ENCODE measurements at regions not wholly inside any gene's neighbourhood (a gene's known extent, or its start where the extent isn't known, plus 50 kb on each side); places are given as distances from the start of the nearest gene placed in this dataset.
A peak's percentile ranks its signal among the peaks of the same experiment; 100 is the strongest.

GRCh38 chr6:127026247-127026646 is 92.2 kb upstream of the RSPO3 start:
- H3K9me2 ChIP-seq (ENCODE audit: insufficient read depth): no peaks in the 10 kb centered on the region
- H3K27ac ChIP-seq (ENCODE audit: low read depth, low read length): peak overlapping the region; percentile 17; the same call in 1 of the 2 replicates
- H3K4me3 ChIP-seq (replicated peaks in 1 of 2; ENCODE audit: low read depth in 1 of 2, low read length in 2 of 2): no peak overlapping the region
- TF ChIP-seq TCF7L2 (IDR thresholded peaks at IDR 0.05; ENCODE audit: borderline replicate concordance, extremely low read depth, insufficient read depth, insufficient read length) (peak; percentile 72), SP1 (IDR thresholded peaks at IDR 0.05; ENCODE audit: low read depth) (peak; percentile 24; the same call in 1 of the 2 replicates), CTCF (IDR thresholded peaks at IDR 0.05 in 2 of 3, conservative IDR thresholded peaks at IDR 0.05 in 1 of 3; ENCODE audit: borderline replicate concordance in 1 of 3, insufficient read depth in 1 of 3, low read depth in 2 of 3, low read length in 2 of 3) (no peak), JUND (IDR thresholded peaks at IDR 0.05) (peak; percentile 67), FOSL1 (IDR thresholded peaks at IDR 0.05; ENCODE audit: low read depth) (peak; percentile 55; the same call in 1 of the 2 replicates), POLR2AphosphoS5 (IDR thresholded peaks at IDR 0.05; ENCODE audit: low read depth, low read length) (no peak)
- no peaks in the 10 kb centered on the region for H3K9me3 ChIP-seq (ENCODE audit: control insufficient read depth in 1 of 2, insufficient read depth in 1 of 2, low read depth in 1 of 2, low read length in 2 of 2)
- ChIA-PET RAD21 (ENCODE audit: low non-redundant PET in 1 of 2, low total read pairs in 2 of 2, uncharacterized antibody in 2 of 2, unreplicated experiment in 2 of 2) (no interaction called here), POLR2A (no interaction called here), CTCF (no interaction called here)
- H3K4me2 ChIP-seq (ENCODE audit: low read length): peak overlapping the region; percentile 44
- H4K20me1 ChIP-seq (ENCODE audit: insufficient read depth): no peaks in the 10 kb centered on the region
- BruUV-seq (replicated peaks): no TSS peak
- peaks cover 13 to 17% of the 10 kb centered on the region in 2 experiments for H3K4me1 ChIP-seq (ENCODE audit: control insufficient read depth in 1 of 2, insufficient read depth in 2 of 2, low read length in 2 of 2)
- peak overlapping the region; percentile 22 for H2AFZ ChIP-seq (ENCODE audit: low read depth, low read length, poor library complexity, severe bottlenecking)
- peak; percentile 37 for DNase-seq (ENCODE audit: low read depth, low spot score)
- H3K27me3 ChIP-seq (ENCODE audit: insufficient read depth, low read length): no peaks in the 10 kb centered on the region; the same call in 1 of the 2 replicates
- no peak overlapping the region for H3K9ac ChIP-seq (ENCODE audit: low read length)
- H3K79me2 ChIP-seq (ENCODE audit: insufficient read depth, low read length): no peaks in the 10 kb centered on the region
- intact Hi-C loops (cut with micrococcal nuclease): no loop called here
- ATAC-seq: peak; percentile 79
- H3K36me3 ChIP-seq (ENCODE audit: control insufficient read depth in 1 of 2, insufficient read depth in 2 of 2, low read length in 2 of 2): no peaks in the 10 kb centered on the region

DNA sequence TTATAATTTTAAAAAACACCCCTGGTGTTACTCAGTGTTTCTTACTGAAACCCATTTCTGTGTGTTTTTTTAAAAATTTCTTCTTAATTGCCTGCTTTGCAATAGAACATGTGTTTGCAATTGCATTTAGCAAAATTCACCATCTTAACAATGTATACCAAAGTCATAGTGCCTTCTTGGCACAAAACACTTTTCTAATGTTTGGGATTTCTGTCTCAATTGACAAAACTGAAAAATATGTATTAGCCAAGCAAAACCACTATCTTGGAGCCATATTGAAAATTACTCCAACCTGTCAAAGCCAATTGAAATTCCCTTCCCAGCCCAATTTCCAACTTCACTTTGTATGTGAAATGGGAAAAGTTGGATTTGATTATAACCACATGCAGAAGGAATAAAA is 88.4 kb upstream of the RSPO3 start:
- no peak overlapping the region for H3K4me2 ChIP-seq (ENCODE audit: low read length)
- peaks cover 13 to 15% of the 10 kb centered on the region in 2 experiments for H3K4me1 ChIP-seq (ENCODE audit: control insufficient read depth in 1 of 2, insufficient read depth in 2 of 2, low read length in 2 of 2)
- BruUV-seq (replicated peaks): no TSS peak
- no peak overlapping the region for H2AFZ ChIP-seq (ENCODE audit: low read depth, low read length, poor library complexity, severe bottlenecking)
- DNase-seq (ENCODE audit: low read depth, low spot score): no peak
- POLR2A ChIA-PET: no interaction called here
- H3K36me3 ChIP-seq (ENCODE audit: control insufficient read depth in 1 of 2, insufficient read depth in 2 of 2, low read length in 2 of 2): no peaks in the 10 kb centered on the region
- CTCF ChIA-PET: no interaction called here
- intact Hi-C loops (cut with micrococcal nuclease): no loop called here
- no peaks in the 10 kb centered on the region for H4K20me1 ChIP-seq (ENCODE audit: insufficient read depth)
- H3K4me3 ChIP-seq (replicated peaks in 1 of 2; ENCODE audit: low read depth in 1 of 2, low read length in 2 of 2): no peak overlapping the region
- H3K27ac ChIP-seq (ENCODE audit: low read depth, low read length): no peak overlapping the region
- RAD21 ChIA-PET (ENCODE audit: low non-redundant PET in 1 of 2, low total read pairs in 2 of 2, uncharacterized antibody in 2 of 2, unreplicated experiment in 2 of 2): no interaction called here
- ATAC-seq: no peak
- no peaks in the 10 kb centered on the region for H3K27me3 ChIP-seq (ENCODE audit: insufficient read depth, low read length)
- no peaks in the 10 kb centered on the region; the same call in 1 of the 2 replicates for H3K9me2 ChIP-seq (ENCODE audit: insufficient read depth)
- no peaks in the 10 kb centered on the region for H3K9me3 ChIP-seq (ENCODE audit: control insufficient read depth in 1 of 2, insufficient read depth in 1 of 2, low read depth in 1 of 2, low read length in 2 of 2)
- no peak overlapping the region for H3K9ac ChIP-seq (ENCODE audit: low read length)
- H3K79me2 ChIP-seq (ENCODE audit: insufficient read depth, low read length): no peaks in the 10 kb centered on the region
- TF ChIP-seq ELF1 (IDR thresholded peaks at IDR 0.05; ENCODE audit: borderline replicate concordance, low read depth): no peak
- no peak for TF ChIP-seq SIN3A (IDR thresholded peaks at IDR 0.05; ENCODE audit: low read depth)
- TF ChIP-seq, protein P1, sequence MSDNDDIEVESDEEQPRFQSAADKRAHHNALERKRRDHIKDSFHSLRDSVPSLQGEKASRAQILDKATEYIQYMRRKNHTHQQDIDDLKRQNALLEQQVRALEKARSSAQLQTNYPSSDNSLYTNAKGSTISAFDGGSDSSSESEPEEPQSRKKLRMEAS (IDR thresholded peaks at IDR 0.05): no peak
- TF ChIP-seq, protein P2, sequence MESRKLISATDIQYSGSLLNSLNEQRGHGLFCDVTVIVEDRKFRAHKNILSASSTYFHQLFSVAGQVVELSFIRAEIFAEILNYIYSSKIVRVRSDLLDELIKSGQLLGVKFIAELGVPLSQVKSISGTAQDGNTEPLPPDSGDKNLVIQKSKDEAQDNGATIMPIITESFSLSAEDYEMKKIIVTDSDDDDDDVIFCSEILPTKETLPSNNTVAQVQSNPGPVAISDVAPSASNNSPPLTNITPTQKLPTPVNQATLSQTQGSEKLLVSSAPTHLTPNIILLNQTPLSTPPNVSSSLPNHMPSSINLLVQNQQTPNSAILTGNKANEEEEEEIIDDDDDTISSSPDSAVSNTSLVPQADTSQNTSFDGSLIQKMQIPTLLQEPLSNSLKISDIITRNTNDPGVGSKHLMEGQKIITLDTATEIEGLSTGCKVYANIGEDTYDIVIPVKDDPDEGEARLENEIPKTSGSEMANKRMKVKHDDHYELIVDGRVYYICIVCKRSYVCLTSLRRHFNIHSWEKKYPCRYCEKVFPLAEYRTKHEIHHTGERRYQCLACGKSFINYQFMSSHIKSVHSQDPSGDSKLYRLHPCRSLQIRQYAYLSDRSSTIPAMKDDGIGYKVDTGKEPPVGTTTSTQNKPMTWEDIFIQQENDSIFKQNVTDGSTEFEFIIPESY (IDR thresholded peaks at IDR 0.05; ENCODE audit: extremely low read depth, insufficient replicate concordance, low read length): no peak
- TF ChIP-seq EZH2phosphoT487 (IDR thresholded peaks at IDR 0.05; ENCODE audit: borderline replicate concordance): no peak
- no peak for TF ChIP-seq POLR2A (IDR thresholded peaks at IDR 0.05; ENCODE audit: borderline replicate concordance, extremely low read depth, insufficient read depth, insufficient read length)
- no peak for TF ChIP-seq YY1 (IDR thresholded peaks at IDR 0.05; ENCODE audit: extremely low read depth, insufficient replicate concordance, low read depth, low read length)
- no peak for TF ChIP-seq CBX3 (IDR thresholded peaks at IDR 0.05; ENCODE audit: low read depth)
- no peak for TF ChIP-seq ATF3 (IDR thresholded peaks at IDR 0.05)
